Mesenteric fat pad (tissue), 1 donor: ENCODE measurements at regions not wholly inside any gene's neighbourhood (a gene's known extent, or its start where the extent isn't known, plus 50 kb on each side); places are given as distances from the start of the nearest gene placed in this dataset.
"Not testable (repeated sequence)": the region's sequence is repeated elsewhere in the genome, so short reads cannot be mapped to it uniquely, and the experiment has no call there.

Experiments
- DNase-seq: peaks from one replicate; pipeline ENCODE4 v3.0.0-alpha.2; 2020; ENCODE audit warnings: low spot score
- donor health status: DM: yes; HTN: yes; CAD: no.

DNA sequence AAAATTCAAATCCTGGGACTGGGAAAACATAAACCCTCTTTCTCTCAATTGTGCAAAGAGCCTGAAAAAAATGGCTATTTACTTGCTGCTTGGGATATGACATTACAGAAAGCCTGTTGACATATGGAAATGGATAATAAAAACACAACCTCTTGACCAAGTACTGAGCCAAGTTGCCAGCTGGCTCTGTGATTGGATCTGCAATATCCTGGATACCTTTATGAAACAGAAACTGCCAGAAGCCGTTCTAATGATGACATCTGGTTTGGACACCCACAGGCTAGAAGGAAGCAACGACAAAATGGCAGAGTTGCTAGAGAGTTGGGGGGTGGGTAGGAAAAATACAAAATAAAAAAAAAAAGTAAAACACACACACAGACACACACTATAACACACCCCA is 481.4 kb downstream of the FAT4 start:
- DNase-seq, result no peak

DNA sequence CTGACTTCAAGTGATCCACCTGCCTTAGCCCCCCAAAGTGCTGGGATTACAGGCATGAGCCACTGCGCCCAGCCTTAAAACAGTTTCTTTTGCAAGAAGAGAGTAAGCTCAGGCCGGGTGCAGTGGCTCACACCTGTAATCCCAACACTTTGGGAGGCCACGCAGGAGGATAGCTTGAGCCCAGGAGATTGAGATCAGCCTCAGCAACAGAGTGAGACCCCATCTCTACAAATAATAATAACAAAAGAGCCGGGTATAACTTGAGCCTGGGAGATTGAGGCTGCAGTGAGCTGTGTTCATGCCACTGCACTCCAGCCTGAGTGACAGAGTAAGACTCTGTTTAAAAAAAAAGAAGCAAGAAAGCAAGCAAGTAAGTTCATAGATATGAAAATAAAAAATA is 482.9 kb downstream of the FAT4 start:
- not testable (repeated sequence) for DNase-seq

DNA sequence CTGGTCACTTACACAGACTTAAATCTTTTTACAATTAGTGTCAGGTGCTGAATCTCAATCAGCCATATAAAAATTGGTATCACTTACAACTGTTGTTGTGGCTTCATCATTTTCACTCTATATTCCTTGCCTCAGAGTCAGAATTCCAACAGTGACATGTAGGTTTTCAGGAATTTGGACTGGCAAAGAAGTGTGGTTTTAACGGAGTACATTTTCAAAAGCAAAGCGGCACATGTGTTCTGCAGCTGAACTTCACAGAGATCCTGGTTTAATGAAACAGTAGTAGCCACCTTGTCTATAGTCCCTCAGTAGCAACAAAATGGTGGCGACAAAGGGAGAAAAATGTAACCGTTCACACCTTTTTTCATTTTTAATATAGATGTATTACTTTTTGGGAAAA is 486.6 kb downstream of the FAT4 start:
- no peak for DNase-seq

DNA sequence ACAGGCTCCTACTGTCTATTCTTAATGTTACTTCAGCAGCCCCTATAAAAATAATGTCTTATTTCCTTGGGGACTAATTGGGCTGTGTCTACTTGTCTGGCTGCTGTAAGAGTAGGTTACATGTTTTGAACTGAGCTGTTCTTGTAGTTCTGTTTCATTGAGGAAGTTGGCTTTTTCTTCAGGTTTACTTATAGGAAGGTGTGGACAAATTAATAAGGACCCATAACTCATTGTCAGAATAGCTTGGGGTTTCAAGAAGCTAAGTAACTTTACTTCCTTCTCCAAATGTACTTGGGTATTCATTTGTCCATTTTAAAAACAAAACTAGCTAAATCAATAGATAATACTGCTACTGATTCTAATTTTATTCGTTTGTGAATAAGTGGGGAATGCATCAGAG is 487.2 kb downstream of the FAT4 start:
- DNase-seq, result no peak

DNA sequence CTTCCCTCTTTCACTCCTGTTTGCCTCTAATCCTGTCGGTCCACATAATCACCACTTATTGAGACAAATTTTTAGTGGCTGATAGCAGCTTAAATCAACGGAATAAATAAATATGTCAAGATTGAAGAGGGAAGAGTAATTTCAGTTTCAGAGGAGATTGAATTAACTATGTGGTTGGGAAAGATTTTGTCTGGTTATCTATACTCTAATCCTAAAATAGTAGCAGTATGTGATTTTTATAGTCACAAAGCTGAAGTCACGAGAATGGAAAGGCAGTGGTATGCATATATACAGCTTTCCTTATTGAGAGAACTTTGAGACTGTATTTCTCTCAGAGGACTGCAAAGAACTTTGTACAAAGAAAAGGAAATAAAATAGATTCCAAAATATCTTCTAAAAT is 493.3 kb downstream of the FAT4 start:
- no peak for DNase-seq

DNA sequence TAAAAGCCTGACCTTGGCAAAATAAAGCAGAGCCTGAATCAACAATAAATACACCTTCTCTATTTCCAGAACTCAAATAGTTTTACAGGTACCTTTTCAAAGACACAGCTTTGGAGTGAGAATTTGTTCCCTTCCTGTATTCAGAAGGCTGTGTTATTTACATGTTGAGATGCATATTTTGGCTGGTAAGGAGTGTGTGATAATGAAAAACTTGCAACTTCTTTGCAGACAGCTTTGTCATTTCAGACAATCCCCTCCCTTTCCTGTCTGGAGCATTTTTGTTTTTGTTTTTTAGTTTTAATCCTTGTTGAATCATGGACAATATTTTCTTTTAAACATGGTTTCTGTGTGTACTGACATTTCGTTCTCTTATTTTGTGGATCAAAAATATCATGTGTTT is 493.8 kb downstream of the FAT4 start:
- no peak for DNase-seq

DNA sequence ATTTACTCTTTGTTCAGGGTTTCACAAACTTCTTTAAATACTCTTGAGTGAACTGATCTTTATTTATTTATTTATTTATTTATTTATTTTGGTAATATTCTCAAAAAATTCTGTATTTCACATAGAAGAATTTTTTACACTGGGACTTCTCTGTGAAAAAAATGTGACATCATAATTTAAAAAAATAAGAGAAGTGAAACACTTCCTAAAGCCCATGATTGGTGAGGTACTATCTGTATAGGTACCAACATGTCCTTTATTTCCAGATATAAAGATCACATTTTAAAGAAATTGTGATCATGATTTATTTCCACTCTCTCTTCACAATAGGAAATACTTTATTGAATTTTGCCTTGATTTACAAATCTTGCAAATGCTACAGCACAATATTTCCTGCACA is 497.1 kb downstream of the FAT4 start:
- no peak for DNase-seq

DNA sequence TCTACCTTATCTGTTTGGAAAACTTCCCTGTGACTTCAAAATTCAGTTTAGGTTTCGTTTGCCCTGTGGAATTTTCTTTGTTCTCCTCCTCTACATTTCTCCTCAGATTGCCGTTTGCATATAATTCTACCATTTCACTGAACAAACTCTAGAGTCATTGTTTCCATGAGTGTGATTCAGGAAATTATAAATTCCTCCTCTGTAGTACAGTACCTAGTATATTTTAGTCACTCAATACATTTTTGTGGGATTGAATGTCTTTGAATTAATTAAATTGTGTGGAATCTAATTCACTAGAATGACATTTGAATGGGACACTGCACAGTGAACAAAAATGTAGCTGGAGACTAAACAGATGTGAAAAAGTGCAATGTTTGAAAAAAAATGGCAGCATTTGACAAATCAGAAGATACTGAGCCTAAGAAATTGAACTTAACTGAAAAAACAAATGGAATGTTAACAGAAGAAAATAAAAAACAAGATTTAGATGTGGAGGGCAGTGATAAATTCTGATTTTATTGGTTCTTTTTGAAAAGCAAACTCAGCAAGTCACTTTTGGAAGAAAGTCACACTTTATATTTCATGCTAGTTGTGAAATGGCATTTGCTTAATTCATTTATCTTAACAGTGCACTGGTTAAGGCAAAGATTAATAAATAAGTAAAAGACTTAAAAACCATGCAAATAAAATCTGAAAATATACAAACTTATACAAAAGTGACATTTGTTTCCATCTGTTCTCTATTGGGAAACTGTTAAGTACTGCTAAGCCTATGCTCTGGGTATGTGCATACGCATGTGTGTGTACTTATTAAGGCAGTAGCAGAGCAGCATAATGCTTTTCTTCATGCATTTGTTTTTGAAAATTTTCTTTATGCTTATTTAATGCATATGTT is 512.3 kb downstream of the FAT4 start:
- no peak for DNase-seq

DNA sequence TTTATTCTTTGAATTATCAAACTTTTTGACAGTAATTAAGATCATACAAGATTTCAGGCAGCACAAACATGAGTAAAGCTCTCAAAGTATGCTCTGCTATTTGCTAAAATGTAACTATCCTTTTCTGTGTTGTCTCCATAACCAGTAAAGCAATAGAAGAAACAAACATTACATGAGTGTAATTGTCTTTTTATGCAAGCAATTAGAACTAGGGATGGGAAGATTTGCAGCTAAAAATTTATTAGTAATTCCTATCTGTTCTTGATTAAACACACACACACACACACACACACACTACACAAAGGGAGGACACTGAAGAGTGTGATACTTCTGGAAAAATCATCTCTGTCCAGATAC is 512.9 kb downstream of the FAT4 start:
- no peak for DNase-seq

DNA sequence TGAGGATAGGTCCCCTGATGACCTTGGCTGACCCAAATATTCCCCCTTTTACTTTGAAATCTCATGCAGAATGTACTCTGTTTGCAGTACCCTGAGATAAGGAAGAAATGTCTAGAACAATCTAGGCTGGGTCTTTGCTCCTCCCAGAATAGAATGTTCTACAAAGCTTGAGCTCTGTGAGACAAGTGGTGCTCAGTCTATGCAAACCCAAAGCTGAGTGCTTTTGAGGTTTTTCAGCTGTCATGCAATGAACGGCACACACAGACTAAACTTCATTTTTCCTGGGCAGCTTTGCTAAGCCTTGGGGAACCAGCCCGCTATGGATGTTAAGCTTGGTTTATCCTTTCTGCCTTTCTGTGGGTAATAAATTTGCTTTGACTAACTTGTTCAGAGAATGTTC is 513.6 kb downstream of the FAT4 start:
- DNase-seq, result no peak

DNA sequence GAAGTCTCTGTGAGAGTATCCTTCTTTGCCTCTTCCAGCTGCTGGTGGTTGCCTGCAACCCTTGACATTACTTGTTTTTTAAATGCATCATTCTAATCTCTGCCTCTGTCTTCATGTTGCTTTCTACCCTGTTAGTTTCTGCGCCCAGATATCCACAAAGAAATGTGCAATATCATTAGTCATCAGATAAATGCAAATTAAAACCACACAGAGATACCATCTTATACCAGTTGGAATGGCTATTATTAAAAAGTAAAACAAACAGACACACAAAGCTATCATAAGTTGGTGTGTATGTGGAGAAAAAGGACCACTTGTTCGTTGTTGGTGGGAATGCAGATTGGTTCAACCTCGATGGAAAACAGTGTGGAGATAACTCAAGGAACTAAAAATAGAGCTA is 517.4 kb downstream of the FAT4 start:
- no peak for DNase-seq

DNA sequence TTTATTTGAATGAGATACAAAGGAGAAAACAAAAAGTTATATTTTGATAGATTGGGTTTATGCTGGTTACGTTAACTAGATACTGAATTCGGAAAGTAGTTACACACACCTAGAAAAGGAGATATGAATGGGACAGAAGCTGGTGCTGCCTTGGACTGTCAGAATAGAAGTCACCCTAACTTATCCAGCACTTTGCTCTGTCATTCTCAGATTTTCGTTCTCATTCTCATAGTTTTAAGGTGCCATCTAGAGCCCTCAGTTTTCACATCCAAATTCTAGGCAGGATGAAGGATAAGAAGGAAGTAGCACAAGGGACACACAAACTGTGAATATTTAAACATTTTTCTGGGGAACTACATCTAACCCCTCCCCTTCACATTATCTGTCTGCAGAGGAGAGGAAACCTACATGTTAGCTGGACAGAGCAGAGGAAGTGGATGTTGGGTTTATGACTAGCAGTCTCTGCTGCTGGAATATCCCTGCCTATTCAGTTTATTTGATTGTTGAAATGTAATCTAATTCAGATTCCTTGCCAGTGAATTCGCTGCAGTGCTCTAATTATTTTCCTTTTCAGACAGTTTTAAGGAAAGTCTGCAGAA is 521.9 kb downstream of the FAT4 start:
- no peak for DNase-seq

DNA sequence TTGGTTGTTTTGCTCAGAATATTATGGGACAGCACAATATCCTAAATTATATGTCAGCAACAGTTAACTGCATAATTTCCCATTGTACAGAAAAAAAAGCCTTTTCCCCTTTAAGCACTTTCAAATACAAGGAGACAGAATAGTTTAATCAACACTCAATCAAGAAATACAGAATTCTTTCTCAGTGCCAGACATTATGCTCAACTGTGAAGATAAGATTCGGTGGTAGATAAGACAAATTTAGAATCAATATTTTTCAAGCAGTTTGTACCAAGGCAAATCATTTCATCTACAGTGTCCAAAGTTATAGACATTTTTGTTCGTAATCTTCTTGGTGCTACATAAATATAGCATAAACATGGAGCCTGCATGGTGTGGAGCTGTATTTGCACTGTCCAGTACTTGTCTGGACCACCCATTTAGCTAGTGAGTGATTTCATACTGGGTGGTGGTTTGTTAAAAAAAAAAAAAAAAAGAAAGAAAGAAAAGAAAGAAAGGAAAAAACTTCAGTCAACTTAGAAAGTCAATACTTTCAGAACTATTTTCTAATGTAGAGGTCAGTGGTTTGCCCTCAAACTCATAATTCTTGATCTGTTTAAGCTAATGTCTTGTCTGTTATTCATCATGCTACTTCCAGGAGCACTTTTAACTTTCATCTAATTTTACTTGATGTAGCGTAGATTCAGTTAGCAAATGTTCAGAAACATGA is 522.9 kb downstream of the FAT4 start:
- no peak for DNase-seq

DNA sequence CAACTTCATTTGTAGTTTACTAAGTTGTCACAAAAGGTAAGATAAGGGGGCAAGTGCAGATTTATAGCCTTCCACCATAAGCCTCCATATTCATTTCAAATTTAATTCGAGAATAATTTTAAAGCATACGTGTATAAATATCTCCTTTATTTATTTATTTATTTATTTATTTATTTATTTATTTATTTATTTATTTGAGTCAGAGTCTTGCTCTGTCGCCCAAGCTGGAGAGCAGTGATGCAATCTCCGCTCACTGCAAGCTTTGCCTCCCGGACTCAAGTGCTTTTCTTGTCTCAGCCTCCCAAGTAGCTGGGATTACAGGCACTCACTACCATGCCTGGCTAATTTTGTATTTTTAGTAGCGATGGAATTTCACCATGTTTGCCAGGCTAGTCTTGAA is 523.4 kb downstream of the FAT4 start:
- DNase-seq, result no peak

DNA sequence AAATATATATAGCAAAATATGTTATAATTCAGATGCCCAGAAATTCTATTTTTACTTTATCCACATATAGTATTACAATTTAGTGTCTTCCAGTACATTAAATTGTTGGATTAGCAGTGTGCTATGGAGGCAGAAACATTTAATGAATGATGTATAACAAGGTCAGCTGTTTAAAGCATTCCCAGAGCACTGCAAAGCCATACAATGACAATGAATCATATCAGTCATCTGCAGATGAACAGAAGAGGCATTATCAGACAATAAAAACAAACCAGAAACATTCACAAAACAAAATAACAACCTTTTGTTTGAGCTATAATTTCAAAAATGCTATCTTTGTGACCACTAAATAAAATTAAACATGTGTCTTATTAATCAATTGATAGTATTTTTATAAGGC is 524.2 kb downstream of the FAT4 start:
- no peak for DNase-seq

DNA sequence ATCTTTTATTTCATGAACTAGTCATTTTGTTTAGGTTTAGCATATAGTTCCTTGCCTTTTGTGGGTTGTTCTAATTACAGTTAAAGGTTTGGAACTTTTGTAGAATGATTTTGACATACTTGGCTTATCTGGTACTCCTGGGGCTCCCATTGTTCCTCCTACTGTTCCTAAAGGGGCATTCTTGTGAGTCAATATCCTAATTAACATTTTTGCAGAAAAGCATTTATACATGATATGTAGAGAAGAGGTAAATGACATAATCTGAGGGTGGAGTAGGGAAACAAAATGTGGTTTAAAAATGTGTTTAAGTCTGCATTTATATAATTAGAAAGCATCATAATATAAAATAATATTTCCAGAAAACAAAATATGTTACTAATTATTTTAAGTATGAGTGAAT is 529.2 kb downstream of the FAT4 start:
- DNase-seq, result no peak

DNA sequence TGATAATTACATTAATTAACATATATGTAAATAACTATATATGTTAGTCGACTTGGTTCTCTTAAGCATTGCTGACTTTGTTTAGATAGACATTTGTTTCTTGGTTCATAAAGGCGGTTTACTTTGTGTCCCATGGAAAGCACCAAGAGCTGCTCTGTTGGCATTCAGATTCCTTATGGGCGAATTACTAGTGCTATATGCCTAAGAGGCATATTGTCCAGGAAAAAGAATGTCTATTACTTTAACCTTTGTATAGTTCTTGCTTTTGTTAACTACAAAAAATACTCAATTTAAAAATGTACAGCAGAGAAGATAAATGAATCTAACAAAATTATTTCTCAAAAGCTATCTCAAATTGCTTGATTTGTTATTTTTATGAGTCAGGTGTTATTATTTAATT is 532.8 kb downstream of the FAT4 start:
- no peak for DNase-seq

DNA sequence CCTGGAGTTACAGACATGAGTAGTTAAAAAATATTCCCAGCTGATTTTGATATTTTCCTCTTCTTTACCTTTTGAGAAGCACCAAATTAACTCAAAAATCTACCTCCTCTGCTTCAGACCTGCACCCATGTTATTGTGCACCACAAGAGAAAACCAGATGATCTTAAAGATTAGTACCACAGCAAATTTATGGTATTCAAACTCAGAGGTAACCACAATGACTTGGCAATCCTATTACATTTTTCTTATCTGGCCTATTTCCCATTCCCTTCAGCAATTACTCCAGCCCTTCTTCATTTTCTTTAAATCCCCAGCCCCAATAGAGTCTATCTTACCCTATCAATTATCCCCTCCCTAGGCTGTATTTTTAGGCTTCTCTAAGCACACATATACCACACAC is 535.1 kb downstream of the FAT4 start:
- no peak for DNase-seq

DNA sequence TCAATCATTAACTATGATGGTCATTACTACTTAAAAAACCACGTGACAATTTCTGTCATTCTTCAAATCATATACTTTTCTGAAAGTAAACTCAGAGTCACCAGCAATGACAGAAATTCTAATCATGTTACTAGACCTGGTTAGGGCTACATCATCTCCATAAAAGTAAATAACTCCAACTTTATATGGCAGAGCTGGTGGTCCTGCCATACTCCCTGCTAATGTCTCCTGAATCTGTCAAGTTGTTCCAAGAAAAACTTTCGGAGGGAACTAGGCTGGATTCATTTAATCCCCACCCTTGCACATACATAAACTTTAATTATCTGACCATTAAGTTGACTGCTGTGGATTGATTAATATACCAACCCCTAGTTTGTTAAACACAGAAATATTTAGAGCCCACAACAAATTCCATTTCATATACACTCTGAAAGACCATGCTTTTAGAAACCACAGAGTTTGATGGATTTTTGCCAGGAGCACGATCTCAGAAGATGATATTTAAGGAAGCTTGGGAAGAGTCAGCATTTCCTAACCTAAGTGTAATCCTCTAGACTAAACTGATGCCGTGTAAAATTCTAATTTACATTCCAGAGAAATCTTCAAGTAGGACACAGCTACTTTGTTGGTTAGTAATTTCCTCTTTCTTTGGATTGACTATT is 577.0 kb downstream of the FAT4 start:
- DNase-seq, result no peak

DNA sequence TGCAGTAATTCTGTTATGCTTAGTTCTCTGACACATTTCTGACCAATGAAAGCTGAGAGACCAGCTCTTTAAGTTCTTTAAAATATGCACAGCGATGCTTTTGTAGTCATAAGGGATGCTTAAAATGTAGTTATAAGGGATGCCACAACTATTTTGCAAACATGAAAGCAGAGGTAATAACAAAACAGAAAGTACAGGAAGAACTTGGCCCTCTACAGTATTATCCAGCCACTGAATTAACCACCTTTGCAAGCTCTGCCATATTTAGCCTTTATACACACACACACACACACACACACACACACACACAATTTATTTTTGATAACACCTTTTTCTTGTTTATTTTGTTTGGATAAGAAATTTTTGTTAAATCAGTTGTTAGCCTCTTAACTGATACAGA is 590.0 kb downstream of the FAT4 start:
- no peak for DNase-seq

DNA sequence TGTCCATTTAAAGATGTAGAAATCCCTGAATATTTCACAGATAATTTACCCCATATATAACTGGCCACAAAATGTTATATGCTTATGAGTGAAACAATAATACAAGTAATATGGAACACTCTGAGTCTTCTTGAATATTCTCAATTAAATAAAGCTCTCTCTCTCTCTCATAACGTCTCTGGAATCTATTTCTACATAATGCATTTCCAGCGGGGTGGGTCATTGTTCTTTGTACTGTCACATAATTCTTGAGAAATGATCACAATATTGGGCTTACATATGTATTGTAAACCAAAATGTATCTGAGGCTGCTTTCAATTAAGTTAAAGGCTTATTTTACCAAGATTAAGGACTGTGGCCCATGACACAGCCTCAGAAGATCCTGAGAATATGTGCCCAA is 596.3 kb downstream of the FAT4 start:
- no peak for DNase-seq

DNA sequence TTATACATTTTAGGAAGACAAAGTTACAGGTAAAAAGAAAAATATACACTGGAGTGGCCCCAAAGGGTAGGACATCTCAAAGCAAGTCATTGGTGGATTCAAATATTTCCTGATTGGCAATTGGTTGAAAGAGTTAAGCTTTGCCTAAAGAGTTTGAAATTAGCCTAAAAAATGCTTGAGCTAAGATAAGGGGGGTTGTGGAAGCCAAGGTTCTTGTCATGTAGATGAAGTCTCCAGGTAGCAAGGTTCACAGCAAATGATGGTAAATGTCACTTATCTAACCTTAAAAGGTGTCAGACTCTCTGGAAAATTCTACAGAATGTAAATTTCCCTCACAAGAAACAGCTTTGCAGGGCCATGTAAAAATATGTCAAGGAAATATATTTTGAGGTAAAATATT is 596.7 kb downstream of the FAT4 start:
- no peak for DNase-seq
